EL (cell line): ENCODE measurements at regions not wholly inside any gene's neighbourhood (a gene's known extent, or its start where the extent isn't known, plus 50 kb on each side); places are given as distances from the start of the nearest gene placed in this dataset.

Source experiments
- DNase-seq: peaks from one replicate; pipeline ENCODE4 v3.0.0-alpha.2; 2016

DNA sequence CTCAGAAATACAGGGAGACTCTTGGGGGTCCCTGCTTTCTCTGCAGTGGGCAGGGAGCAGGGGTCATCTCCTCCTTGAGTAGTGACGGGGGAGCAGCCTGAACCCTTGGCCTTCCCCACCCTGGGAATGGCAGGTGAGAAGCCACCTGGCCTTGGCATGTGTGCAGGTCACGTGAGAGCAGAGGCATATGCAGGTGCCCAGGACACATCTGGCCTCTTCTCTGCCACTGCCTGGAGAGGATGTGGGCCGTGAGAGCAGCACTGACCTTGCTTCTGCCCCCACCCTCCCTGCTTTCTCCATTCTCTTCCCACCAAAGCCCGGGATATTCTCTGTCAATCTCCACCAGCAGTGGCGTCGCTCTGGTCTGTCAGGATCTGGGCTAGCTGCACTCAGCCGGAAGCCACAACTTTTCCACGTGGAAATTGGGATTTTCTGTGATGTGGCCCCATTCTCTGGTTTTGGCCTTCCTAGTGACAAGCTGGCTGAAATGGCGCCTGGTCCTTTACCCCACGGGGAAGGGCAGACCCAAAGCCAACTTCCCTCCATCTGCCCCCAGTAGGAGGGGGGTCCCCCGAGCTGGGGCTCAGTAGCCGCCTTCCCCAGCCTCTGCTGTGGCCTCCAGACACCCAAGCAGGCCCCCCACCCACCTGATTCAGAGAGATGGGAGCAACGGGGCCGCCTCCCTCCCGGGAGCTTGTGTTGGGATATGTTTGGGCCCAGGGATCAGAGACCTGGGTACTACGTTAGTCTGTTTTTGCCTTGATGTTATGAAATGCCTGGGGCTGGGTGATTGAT lies 70.4 kb upstream of the FCN1 start:
- no peak for DNase-seq

DNA sequence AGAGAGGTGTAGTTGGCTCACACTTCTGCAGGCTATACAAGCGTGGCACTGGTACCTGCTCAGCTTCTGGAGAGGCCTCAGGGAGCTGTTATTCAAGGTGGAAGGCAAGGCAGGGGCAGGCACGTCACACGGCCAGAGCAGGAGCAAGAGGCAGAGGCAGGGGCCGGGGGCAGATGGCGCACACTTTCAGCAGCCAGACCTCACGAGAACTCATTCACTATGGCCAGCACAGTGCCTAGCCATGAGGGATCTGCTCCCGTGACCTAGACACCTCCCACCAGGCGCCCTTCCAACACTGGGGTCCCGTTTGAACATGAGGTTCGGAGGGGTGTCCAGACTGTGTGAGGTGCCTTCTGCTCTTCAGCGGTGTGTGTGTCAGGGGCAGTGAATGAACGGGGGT lies 71.0 kb upstream of the FCN1 start:
- no peak for DNase-seq

DNA sequence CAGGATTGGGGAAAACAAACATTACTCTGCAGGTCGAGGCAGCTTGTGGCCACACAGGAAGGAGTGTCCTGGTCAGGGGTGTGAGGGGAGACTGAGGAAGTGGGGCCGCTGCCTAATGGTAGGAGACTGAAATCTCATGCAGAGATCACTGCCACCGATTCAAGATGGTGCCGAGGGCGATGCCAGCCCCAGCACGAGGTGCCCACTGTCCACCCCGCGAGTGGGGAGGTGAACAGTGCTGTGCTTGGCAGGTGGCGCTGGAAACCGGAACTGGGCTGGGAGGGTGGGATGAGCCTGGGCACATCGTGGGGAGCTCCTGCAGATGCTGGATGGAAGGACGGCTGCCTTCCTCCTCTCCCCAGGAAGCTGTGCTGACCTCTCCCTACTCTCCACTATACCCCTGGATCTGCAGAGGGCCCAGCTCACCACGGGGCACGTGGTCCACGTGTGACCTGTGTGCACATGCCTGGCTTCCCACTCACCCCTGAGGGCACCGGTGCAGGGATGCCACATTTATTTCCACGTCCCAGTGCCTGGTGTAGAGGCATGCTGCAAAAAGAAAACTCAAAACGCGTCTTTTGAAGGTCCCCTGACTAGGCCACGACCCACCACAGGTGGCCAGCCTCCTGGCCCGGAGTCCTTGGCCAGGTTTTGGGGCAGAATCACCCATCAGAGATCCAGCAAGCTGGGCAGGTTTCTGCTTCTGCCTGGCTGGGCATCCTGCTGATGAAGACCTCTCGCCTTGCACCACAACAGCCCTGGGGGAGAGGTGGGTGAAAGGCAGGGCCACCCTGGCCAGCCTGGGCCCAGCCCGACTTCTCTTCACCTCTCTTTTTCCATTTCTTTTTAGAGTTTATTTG lies 71.7 kb upstream of the FCN1 start:
- no peak for DNase-seq

DNA sequence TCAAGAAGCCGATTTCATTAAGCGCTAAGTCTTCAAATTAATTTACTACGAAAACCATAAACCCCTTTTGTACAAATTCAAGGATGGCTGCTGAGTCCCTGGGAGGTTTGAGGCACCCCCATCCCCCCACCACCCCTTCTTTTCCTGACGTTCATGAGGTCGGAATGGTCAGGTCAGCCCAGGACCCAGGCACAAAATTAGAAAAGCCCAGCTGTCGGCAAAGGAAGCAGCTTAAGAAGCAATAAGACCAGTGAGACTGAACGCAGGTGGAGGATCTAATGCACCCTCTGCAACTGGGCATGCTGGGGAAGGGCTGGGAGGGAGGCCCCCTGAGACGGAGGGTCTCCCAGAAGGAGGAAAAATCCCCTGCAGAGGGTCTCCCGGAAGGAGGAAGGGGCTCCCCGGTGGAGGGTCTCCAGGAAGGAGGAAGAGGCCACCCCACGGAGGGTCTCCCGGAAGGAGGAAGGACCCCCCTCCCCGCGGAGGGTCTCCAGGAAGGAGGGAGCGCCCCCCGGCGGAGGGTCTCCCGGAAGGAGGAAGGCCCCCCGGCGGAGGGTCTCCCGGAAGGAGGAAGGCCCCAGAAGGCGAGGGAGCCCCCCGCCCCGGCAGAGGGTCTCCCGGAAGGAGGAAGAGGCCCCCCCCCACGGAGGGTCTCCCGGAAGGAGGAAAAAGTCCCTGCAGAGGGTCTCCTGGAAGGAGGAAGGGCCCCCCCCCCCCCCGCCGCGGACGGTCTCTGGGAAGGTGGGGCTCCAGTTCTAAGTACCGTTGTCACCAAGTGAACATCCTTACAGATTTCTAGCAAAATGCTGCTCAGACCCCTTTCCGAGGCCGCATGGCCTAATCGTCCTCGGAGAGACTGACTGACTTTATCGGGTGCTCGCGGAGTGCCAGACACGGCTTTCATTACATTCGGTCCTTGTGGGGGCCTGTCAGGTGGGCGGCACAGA lies 74.4 kb upstream of the FCN1 start:
- DNase-seq = no peak

DNA sequence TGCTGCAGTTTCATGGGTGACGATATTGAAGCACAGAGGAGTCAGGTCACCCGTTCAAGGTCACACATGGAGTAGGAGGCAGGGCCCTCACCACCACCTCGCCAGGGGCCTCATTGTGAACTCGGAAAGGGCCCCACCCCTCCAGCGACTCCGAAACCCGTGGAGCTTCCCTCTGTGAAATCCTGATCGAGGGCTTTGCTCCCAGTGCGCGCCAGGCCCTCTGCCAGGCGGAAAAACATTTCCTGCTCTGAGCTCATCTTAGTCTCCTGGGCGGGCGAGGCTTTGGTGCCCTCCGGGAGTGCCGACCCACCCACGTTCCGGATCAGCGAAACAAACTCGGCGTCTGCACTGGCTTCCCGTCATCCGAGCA lies 75.0 kb upstream of the FCN1 start:
- DNase-seq = no peak

DNA sequence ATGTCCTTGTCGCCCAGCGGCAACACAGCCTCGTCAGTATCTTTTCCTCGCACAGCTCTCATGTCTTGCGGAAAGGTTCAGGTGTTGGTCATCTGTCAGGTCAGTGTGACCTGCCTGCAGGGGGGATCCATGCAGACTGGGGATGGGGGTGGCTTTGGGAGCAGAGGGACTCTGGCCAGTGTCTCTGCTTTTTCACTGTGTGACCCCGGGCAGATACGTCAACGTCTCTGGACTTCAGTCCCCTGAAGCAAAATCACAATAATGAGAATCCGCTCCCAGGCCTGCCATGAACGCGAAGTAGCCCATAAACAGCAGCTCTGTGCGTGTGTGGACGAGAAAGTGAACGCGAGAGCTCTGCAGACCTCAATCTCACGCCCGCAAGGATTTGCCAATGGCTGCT lies 75.7 kb upstream of the FCN1 start:
- DNase-seq = no peak

DNA sequence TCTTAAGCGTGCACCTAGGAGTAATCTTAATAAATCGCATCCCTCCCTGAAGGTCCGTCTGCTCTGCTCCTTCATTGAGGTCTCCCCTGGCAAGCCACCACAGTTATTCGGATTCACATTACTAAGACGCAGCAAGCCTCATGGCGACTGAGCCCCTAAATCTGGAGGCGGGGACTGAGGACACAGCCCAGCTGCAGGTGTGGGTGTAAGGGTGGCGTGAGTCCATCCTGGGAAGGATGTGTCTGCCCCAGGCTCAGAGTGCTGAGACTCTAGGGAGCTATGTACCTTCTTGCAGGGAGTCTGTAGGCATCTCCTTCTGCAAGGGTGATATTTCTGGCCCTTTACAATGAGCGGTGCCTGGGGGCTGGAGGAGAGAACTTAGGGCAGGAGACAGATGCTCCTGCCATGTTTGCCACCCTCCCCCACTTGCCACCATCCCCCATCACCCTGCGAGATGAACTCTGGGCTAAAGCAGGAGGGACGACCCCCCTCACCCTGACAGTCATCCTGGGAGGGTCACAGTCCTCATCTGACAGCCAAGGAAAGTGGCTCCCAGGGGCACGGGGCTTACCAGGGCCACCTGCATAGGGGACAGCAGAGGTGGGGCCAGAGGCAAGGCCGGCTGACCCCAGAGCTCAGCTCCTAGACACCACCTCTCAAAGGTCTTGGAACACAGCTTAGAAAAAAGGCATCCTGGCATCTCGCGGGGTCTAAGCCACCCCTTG lies 76.4 kb upstream of the FCN1 start:
- no peak for DNase-seq

DNA sequence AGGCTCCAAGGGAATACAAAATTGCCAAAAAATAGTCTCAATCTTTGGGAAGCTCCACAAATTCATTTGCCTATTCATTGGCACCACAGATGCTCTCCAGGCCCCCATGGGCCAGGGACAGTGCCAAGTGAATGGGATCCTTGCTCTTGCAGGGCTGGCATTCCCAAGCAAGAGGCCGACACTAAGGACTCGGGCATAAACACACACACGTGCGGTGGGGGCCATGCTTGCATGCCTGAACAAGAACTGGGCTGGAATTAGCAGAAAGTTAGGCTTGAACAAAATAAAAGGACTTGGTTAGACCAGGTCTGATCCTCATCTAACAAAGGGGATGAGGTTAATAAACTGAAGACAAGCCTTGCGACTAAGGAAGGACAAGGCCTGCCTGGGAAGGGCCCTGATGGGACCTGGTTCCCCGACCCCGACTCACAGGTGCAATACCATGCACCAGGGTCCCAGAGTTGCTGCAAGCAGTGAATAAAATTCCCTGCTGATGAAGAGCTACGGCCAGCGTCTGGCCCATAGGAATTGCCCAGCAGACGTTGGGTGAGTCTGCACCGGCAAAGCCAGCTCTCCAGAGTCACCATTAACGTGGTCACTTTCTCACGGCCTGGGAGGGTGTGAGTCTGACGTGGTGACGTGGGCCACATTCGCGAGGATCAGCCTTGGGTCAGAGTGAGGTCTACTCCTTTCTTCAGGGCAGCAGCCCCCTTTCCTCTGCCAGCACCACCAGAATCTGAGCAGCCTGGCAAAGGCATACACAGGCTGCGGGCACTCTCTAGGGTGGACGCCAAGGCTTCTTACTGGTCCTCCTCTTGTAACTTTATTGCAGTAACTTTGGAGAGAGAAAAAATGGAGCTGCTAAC lies 77.4 kb upstream of the FCN1 start:
- no peak for DNase-seq

DNA sequence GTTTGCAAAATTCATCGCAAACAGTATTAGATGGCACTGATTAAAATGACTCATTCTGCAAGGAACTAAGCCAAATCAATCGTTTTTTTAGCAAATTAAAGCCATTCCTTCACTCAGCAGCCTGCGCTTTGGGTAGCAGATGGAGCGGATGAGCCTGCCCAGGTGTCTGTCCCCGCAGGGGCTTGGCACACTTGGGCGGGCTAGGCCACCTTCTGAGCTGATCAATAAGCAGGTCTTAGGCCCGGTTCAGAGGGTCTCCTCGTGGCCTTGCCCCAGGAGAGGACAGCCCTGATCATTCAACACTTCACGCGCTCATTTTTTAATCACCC lies 78.0 kb upstream of the FCN1 start:
- no peak for DNase-seq

DNA sequence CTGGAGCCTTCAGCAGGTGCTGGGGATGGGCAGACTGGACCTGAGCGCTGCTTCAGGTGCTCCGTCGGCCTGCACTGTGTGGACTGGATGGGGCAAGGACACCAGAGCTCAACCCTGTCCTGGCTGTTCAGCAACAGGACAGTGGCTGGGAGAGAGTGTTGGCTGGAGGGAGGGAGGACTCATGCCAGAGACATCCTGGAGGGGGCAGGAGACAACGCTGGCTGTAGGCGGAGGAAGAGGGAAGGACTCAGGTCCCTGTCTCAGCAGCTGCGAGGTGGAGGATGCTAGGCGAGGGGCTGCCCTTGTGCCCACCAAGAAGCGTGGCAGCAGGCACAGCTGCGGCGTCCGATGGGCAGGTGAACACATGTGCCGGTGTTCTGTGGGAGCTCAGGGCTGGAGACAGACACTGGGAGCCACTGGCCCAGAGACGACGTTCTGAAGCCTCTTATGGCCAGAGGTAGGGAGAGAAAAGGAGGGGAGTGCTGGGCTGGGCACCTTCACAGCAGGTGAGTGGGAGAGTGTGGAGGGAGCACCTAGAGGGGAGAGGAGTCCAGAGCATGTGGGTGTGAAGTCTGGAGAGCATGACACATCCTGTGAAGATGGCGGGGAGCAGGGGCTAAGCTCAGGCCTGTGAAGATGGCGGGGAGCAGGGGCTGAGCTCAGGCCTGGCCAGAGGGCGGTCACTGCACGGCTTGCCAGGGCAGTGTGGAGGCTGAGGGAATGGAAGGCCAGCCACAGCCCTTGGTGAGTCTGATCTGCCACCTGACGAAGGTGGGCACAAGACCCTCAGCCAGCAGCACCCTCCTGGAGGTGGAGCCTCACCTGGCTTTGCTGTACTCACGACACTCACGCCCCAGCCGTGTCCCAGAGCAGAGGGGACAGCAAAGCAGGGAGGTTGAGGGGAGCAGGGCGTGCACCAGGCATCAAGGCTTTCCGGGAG lies 79.1 kb upstream of the FCN1 start:
- no peak for DNase-seq

DNA sequence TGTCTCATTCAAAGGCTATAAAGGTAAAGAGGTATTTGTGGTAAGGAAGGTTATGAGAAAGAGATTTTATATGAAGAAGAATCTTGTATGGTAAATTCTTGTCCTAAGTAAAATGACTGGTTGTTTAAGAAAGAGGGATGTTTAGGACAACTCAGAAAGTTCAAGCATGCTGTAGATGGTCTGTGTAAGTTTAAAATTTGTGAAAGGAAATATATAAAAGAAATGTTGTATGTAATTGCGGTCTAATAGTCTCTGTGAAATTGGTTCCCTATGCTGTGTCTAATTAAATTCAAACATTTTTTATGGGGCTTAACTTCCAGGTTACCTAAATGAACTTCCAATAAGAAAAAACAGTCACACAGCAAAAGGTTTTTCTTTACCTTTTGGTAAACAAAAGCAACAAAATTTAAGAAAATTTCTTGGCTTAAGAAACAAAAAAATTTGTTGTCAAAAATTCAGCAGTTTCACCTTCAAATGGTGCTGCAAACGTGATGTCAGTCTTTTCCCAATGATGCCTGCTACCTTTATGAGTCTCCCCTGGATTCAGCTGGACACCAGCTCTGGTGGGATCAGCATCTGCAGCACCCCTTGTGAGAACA lies 83.0 kb upstream of the FCN1 start:
- DNase-seq = no peak

DNA sequence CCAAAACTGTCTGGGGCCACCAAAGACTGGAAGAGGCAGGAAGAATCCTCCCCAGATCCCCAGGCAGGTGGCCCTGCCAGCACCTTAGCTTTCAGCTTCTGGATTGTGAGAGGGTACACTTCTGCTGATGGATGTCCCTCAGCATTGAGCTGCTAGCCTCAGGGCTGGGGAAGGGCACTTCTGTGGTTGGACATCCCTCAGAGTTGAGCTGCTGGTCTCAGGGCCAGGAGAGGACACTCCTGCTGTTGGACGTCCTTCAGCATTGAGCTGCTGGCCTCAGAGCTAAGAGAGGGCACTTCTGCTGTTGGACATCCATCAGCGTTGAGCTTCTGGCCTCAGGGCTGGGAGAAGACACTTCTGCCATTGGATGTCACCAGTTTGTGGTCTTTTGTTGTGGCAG lies 83.8 kb upstream of the FCN1 start:
- no peak for DNase-seq

DNA sequence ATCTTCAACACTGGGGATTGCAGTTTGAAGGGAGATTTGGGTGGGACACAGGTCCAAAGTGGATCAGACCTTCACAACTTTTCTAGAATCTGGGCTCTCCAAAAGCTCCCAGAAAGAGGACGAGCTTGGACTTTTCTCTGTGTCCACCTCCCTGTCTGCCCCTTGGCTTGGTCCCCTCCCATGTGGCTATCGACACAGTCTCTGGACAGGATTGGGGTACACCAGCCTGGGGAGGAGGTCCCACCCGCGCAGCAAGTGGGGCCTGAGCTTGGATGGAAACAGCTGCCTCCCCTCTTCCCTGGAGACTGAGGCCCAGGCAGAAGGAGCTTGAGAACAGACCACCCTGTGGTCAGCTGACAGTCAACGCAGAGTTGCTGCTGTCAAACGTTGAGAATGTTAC lies 84.6 kb upstream of the FCN1 start:
- DNase-seq = no peak

DNA sequence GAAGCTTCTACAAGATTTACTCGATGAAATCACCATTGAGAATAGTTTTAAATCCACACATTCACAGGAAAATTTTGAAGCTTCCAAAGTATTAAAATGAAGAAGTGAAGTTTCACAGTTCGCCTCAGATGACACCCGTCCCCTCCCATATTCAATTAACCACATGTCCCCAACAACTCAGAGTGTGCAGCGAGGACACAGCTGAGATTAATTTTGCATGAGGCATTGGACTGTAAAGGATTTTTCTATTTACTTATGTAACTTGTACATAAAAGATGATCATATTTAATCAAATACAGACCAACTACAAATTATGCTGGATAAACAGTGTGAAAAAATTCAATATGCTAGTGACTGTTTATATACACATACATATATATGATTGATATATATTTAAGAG lies 84.7 kb upstream of the OLFM1 start:
- no peak for DNase-seq

DNA sequence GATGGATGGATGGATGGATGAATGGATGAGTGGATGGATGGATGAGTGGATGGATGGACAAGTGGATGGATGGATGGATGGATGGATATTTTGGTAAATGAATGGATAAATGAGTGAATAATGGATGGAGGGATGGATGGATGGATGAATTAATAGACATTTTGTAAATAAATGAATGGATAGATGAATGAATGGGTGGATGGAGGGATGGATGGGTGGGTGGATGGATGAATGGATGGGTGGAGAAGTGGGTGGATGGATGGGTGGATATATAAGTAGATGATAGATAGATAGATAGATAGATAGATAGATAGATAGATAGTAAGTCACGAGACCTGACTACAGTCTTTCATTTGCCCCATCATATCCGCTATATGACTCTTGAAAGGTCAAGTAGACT lies 82.7 kb upstream of the OLFM1 start:
- no peak for DNase-seq

DNA sequence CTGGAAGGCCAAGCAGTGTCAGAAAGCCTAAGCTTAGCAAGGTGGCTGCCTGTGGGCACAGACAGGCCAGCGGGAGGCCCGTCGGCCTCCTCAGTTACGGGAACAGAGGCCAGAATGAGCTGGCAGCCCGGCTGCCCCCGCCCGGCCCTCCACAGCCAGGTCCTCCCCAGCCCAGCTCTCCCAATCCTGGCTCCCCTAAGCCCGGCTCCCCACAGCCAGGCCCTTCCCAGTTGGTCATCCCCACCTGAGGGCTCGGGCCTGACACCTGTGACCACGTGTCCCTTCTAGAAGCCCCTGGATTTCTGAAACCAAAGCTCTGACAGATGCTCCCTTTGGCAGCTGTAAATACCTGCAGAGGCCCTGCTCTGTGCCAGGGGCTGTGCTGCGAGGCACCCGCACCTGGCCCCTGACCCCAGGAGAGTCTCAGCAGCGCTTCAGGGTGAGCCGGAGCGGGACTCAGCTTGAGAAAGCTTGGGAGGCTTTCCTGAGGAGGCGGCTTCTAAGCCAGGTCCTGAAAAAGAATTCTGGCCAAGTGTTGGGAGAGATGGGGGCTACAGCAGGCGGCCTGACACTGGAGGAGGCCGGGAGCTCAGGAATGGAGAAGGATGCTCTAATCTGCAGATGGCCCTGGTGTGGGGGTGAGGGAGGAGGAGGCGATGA lies 80.4 kb upstream of the OLFM1 start:
- DNase-seq = no peak

DNA sequence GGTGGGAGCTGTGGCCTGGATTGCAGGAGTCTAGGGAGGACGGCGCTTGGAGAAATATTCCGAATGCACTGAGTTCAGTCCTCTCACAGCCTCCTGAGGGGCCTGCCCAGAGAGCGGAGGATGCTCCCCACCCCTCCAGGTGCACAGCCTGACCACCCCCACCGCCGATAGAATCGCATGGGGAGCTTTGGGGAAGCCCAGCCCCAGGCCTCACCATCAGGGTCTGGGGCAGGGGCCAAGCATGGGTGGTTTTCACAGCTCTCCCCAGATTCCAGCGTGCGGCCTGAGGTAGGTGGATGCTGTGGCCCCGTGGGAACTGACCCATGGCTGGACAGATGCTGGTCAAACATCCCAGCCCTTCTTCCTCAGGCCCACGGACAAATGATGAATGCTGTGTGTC lies 79.9 kb upstream of the OLFM1 start:
- DNase-seq = no peak

DNA sequence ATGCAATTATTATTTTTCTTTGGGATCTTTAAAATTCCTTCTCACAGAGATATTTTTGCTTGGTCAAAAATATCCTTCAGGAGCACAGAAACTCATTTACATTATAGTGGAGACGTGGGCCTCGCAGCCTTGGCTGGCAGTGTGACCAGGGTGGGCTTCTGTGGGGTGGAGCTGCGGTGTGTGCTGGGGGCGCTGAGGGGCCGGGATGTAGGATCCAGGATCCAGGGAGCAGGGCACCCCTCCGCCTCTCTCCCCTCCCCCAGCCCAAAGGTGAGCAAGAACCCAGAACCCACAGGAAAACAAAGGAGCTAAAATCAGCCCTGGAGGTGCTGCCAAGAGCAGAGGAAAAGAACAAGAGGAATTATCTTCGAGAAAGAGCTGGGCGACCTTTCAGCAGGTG lies 79.1 kb upstream of the OLFM1 start:
- DNase-seq = no peak

DNA sequence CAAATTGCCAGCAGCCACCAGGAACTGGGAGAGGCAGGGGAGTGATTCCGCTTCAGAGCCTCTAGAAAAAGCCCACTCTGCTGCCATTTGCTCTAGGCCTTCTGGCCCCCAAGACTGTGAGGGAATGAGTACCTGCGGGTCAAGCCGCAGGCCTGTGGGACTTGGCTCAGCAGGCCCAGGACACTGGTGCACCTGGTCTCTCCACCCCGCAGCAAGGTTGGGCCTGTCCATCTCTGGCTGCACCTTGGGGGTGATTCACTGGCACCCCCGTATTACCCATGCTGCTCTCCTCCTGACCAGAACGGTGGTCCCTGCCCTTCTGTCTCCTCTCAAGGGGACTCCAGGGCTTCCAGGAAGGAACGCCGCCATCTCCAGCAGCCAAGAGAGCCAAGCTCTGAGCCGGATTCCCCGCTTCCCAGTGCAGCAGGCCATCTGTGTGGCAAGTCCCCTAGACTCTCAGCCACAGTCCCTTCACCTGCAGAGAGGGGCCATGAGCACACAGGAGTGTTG lies 78.4 kb upstream of the OLFM1 start:
- DNase-seq = no peak
